GM23338 (cell line): ENCODE measurements at regions not wholly inside any gene's neighbourhood (a gene's known extent, or its start where the extent isn't known, plus 50 kb on each side); places are given as distances from the start of the nearest gene placed in this dataset.

Source experiments
- ATAC-seq: fragments of 200-7000 bp; cut with Tn5 transposase; 3 replicates; pipeline ENCODE4 v1.9.1; 2020
- DNase-seq: peaks from one replicate; pipeline ENCODE4 v3.0.0-alpha.2; 2015; ENCODE audit warnings: low spot score
- H2AFZ ChIP-seq: fragments of 200-600 bp; sonication (generic); 2 replicates; pipeline ENCODE4 v1.8.0; 2016; ENCODE audit warnings: antibody characterized with exemption, mild to moderate bottlenecking, moderate library complexity
- H3F3A ChIP-seq: fragments of 200-600 bp; sonication (generic); replicated peaks from 2 replicates; pipeline ENCODE4 v1.8.0; 2017; ENCODE audit warnings: antibody characterized with exemption, mixed run types, low read depth
- H3K27ac ChIP-seq: fragments of 200-600 bp; sonication (generic); 2 replicates; pipeline ENCODE4 v1.6.1; 2016; ENCODE audit warnings: low read depth
- H3K27me3 ChIP-seq: fragments of 200-600 bp; sonication (generic); 2 replicates; pipeline ENCODE4 v1.8.0; 2016; ENCODE audit warnings: mild to moderate bottlenecking, mixed run types, moderate library complexity; ENCODE audit not compliant: insufficient read depth
- H3K36me3 ChIP-seq: fragments of 200-600 bp; sonication (generic); 2 replicates; pipeline ENCODE4 v1.8.0; 2016; ENCODE audit warnings: mild to moderate bottlenecking; ENCODE audit not compliant: insufficient read depth
- H3K4me1 ChIP-seq: fragments of 200-600 bp; sonication (generic); 2 replicates; pipeline ENCODE4 v1.8.0; 2016; ENCODE audit warnings: mild to moderate bottlenecking, moderate library complexity; ENCODE audit not compliant: insufficient read depth
- H3K4me2 ChIP-seq: fragments of 200-600 bp; sonication (generic); 2 replicates; pipeline ENCODE4 v1.7.1; 2017; ENCODE audit warnings: mixed run types
- H3K4me3 ChIP-seq: fragments of 200-600 bp; sonication (generic); 2 replicates; pipeline ENCODE4 v1.6.1; 2016; ENCODE audit warnings: mixed run types
- H3K79me2 ChIP-seq: fragments of 200-600 bp; sonication (generic); replicated peaks from 2 replicates; pipeline ENCODE4 v1.8.0; 2017; ENCODE audit warnings: mild to moderate bottlenecking; ENCODE audit not compliant: insufficient read depth
- H3K9me2 ChIP-seq: fragments of 200-600 bp; sonication (generic); 2 replicates; pipeline ENCODE4 v1.8.0; 2017; ENCODE audit not compliant: insufficient read depth
- H4K20me1 ChIP-seq: fragments of 200-600 bp; sonication (generic); replicated peaks from 2 replicates; pipeline ENCODE4 v1.8.0; 2017; ENCODE audit warnings: mild to moderate bottlenecking; ENCODE audit not compliant: insufficient read depth
- H3K27ac Mint-ChIP-seq: 2 replicates; pipeline ENCODE4 v1.8.0; 2020; ENCODE audit warnings: inconsistent platforms, mild to moderate bottlenecking, moderate library complexity, mixed read lengths
- H3K27me3 Mint-ChIP-seq: 3 replicates; pipeline ENCODE4 v1.8.0; 2022; ENCODE audit warnings: low read depth, mild to moderate bottlenecking, moderate library complexity, mixed read lengths, inconsistent platforms; ENCODE audit not compliant: insufficient read depth, poor library complexity
- H3K36me3 Mint-ChIP-seq: 3 replicates; pipeline ENCODE4 v1.8.0; 2021; ENCODE audit warnings: low read depth, mild to moderate bottlenecking, inconsistent platforms, moderate library complexity, mixed read lengths
- H3K4me1 Mint-ChIP-seq: 3 replicates; pipeline ENCODE4 v1.8.0; 2020; ENCODE audit warnings: mild to moderate bottlenecking, inconsistent platforms, mixed read lengths
- H3K4me3 Mint-ChIP-seq: 3 replicates; pipeline ENCODE4 v1.8.0; 2021; ENCODE audit warnings: moderate library complexity, mild to moderate bottlenecking, inconsistent platforms, mixed read lengths
- H3K9me3 Mint-ChIP-seq: 3 replicates; pipeline ENCODE4 v1.8.0; 2020; ENCODE audit warnings: moderate library complexity, mild to moderate bottlenecking, inconsistent platforms, mixed read lengths
- EZH2phosphoT487 ChIP-seq: fragments of 200-600 bp; sonication (generic); IDR thresholded peaks from one replicate; pipeline ENCODE4 v1.8.1; 2018; ENCODE audit warnings: antibody characterized with exemption; ENCODE audit not compliant: unreplicated experiment
- JUNB ChIP-seq: IDR thresholded peaks from one replicate; pipeline ENCODE4 v1.6.1; 2016; ENCODE audit warnings: antibody characterized with exemption; ENCODE audit not compliant: unreplicated experiment
- REST ChIP-seq: IDR thresholded peaks from one replicate; pipeline ENCODE4 v1.6.1; 2018; ENCODE audit warnings: antibody characterized with exemption; ENCODE audit not compliant: unreplicated experiment
- ZNF331 ChIP-seq: fragments of 250-450 bp; sonication (Bioruptor Pico); IDR thresholded peaks from 2 replicates; pipeline ENCODE4 v1.5.0; 2020; ENCODE audit warnings: low read depth, mild to moderate bottlenecking, moderate library complexity

GRCh38 chr16:48910214-48910613 is 300.2 kb upstream of the N4BP1 start (continued):
- no peak for TF ChIP-seq ZNF331
- no peak for TF ChIP-seq REST
- TF ChIP-seq EZH2phosphoT487, result no peak

GRCh38 chr16:48909231-48909630 is 299.3 kb upstream of the N4BP1 start:
- ATAC-seq, result no peak
- no peak overlapping the region for H2AFZ ChIP-seq
- H3K27me3 Mint-ChIP-seq, result no peaks in the 10 kb centered on the region
- H3K4me1 ChIP-seq, result peaks cover 9% of the 10 kb centered on the region
- no peaks in the 10 kb centered on the region for H3K27me3 ChIP-seq
- no peaks in the 10 kb centered on the region for H3K79me2 ChIP-seq
- H3K36me3 Mint-ChIP-seq, result no peaks in the 10 kb centered on the region
- TF ChIP-seq JUNB, result no peak
- no peak for DNase-seq
- H3K9me2 ChIP-seq, result peaks cover 7% of the 10 kb centered on the region; the same call in 1 of the 2 replicates
- no peaks in the 10 kb centered on the region for H3K9me3 Mint-ChIP-seq
- H3F3A ChIP-seq, result no peaks in the 10 kb centered on the region
- peaks cover 15% of the 10 kb centered on the region for H3K4me1 Mint-ChIP-seq
- H3K27ac Mint-ChIP-seq, result no peak overlapping the region
- H4K20me1 ChIP-seq, result no peaks in the 10 kb centered on the region
- no peak overlapping the region for H3K4me3 ChIP-seq
- H3K4me3 Mint-ChIP-seq, result no peak overlapping the region
- no peak overlapping the region for H3K27ac ChIP-seq
- no peak overlapping the region for H3K4me2 ChIP-seq
- no peaks in the 10 kb centered on the region for H3K36me3 ChIP-seq

- H3K4me3 Mint-ChIP-seq, result no peak overlapping the region
Observed at GRCh38 chr16:48907906-48908634, 298.1 kb upstream of the N4BP1 start.

More at GRCh38 chr16:48907906-48908634, 298.1 kb upstream of the N4BP1 start:
- no peaks in the 10 kb centered on the region for H4K20me1 ChIP-seq
- H3K4me1 ChIP-seq, result peaks cover 9% of the 10 kb centered on the region; the same call in 1 of the 2 replicates
- Mint-ChIP-seq H3K4me1 (peaks cover 15% of the 10 kb centered on the region), H3K27ac (no peak overlapping the region), H3K27me3 (no peaks in the 10 kb centered on the region), H3K36me3 (no peaks in the 10 kb centered on the region), H3K9me3 (no peaks in the 10 kb centered on the region)
- H3K4me2 ChIP-seq, result no peak overlapping the region
- DNase-seq (no peak), ATAC-seq (no peak)
- no peaks in the 10 kb centered on the region for H3K36me3 ChIP-seq
- H3K79me2 ChIP-seq, result no peaks in the 10 kb centered on the region
- no peak overlapping the region for H2AFZ ChIP-seq
- H3K4me3 ChIP-seq, result no peak overlapping the region
- no peak overlapping the region for H3K27ac ChIP-seq
- no peaks in the 10 kb centered on the region for H3K27me3 ChIP-seq
- no peaks in the 10 kb centered on the region for H3F3A ChIP-seq
- TF ChIP-seq JUNB (no peak), REST (no peak)
- H3K9me2 ChIP-seq, result peaks cover 7% of the 10 kb centered on the region; the same call in 1 of the 2 replicates
